Fibroblast of lung (primary cell): ENCODE measurements at regions not wholly inside any gene's neighbourhood (a gene's known extent, or its start where the extent isn't known, plus 50 kb on each side); places are given as distances from the start of the nearest gene placed in this dataset.

Experiments used
- DNase-seq, 2 donors: peaks; one replicate each; pipeline versions ENCODE4 v3.0.0 to v3.0.0-alpha.2; 2010; ENCODE audit warnings: low read depth in 2 of 2
- H2AFZ ChIP-seq: 2 replicates; pipeline ENCODE4 v1.5.1; 2012; ENCODE audit warnings: low read length, control low read depth, inconsistent platforms
- H3K27ac ChIP-seq: 2 replicates; pipeline ENCODE4 v1.5.1; 2011; ENCODE audit warnings: low read length, control low read depth; ENCODE audit not compliant: insufficient read depth
- H3K27me3 ChIP-seq: 2 replicates; pipeline ENCODE4 v1.5.1; 2011; ENCODE audit warnings: mild to moderate bottlenecking, low read length; ENCODE audit not compliant: control insufficient read depth, insufficient read depth
- H3K36me3 ChIP-seq: 2 replicates; pipeline ENCODE4 v1.5.1; 2011; ENCODE audit warnings: low read length; ENCODE audit not compliant: control insufficient read depth, insufficient read depth
- H3K4me1 ChIP-seq: 2 replicates; pipeline ENCODE4 v1.5.1; 2011; ENCODE audit warnings: low read length; ENCODE audit not compliant: control insufficient read depth, insufficient read depth; ENCODE audit errors: extremely low read depth
- H3K4me2 ChIP-seq: 2 replicates; pipeline ENCODE4 v1.5.1; 2011; ENCODE audit warnings: low read length, control low read depth; ENCODE audit not compliant: insufficient read depth; ENCODE audit errors: extremely low read depth
- H3K4me3 ChIP-seq, 4 experiments: fragments of 200-600 bp in 1 of 4; sonication (generic) in 1 of 4; replicated peaks in 1 of 4; 2 replicates each; pipeline ENCODE4 v1.5.1; 2011 to 2016; ENCODE audit warnings: low read length in 4 of 4, low read depth in 3 of 4, mild to moderate bottlenecking in 3 of 4, control low read depth in 2 of 4, inconsistent platforms in 1 of 4, mixed read lengths in 1 of 4; ENCODE audit not compliant: insufficient read depth in 1 of 4; ENCODE audit errors: control extremely low read depth in 1 of 4
- H3K79me2 ChIP-seq: 2 replicates; pipeline ENCODE4 v1.5.1; 2012; ENCODE audit warnings: mild to moderate bottlenecking, low read length, inconsistent platforms; ENCODE audit not compliant: control insufficient read depth, insufficient read depth
- H3K9ac ChIP-seq: 2 replicates; pipeline ENCODE4 v1.5.1; 2011; ENCODE audit warnings: mild to moderate bottlenecking, low read length, control low read depth; ENCODE audit not compliant: insufficient read depth
- H3K9me3 ChIP-seq: 2 replicates; pipeline ENCODE4 v1.5.1; 2012; ENCODE audit warnings: low read depth, low read length; ENCODE audit not compliant: control insufficient read depth, insufficient read depth
- H4K20me1 ChIP-seq: 2 replicates; pipeline ENCODE4 v1.5.1; 2011; ENCODE audit warnings: low read length; ENCODE audit not compliant: control insufficient read depth, insufficient read depth; ENCODE audit errors: extremely low read depth
- CTCF ChIP-seq, 2 donors: IDR thresholded peaks in 1 of 2; conservative IDR thresholded peaks in 1 of 2; 1 replicate in 1 of 2; 2 replicates in 1 of 2; pipeline ENCODE4 v1.5.1; 2011 to 2012; ENCODE audit warnings: low read length in 2 of 2, control low read depth in 1 of 2, inconsistent platforms in 1 of 2, low read depth in 1 of 2, mild to moderate bottlenecking in 1 of 2
- EZH2 ChIP-seq: IDR thresholded peaks from 2 replicates; pipeline ENCODE4 v1.5.1; 2012; ENCODE audit warnings: low read length, control low read depth, mild to moderate bottlenecking; ENCODE audit errors: missing control alignments

DNA sequence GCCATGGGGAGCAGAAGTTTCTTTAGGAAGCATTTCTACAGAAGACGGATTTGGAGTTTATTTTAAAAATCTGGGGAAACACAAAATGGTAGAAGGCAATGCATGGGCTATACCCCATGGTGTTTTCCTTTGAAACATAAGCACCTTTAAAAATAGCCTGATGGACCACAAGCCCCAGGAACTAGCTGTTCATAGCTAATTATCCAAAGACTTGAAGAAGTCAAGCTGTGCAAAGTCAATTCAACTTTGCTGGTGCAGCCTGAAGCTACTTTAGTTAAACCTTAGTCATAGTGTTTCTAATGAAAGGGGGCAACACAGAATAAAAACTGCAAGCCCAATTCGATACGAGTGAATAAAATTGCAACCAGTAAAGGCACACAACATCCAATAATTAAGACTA is 732.5 kb downstream of the GALC start:
- H3K4me1 ChIP-seq, result no peaks in the 10 kb centered on the region
- no peak overlapping the region for H3K9ac ChIP-seq
- H3K4me2 ChIP-seq, result no peak overlapping the region
- H2AFZ ChIP-seq, result no peak overlapping the region
- no peak for DNase-seq
- H3K4me3 ChIP-seq, result no peak overlapping the region
- TF ChIP-seq EZH2, result no peak
- TF ChIP-seq CTCF (conservative IDR thresholded peaks at IDR 0.05 in 1 of 2, IDR thresholded peaks at IDR 0.05 in 1 of 2; ENCODE audit: low read depth in 1 of 2, low read length in 2 of 2), result no peak
- H3K27ac ChIP-seq, result no peak overlapping the region
- no peaks in the 10 kb centered on the region for H3K9me3 ChIP-seq
- H3K36me3 ChIP-seq, result no peaks in the 10 kb centered on the region
- no peaks in the 10 kb centered on the region for H3K79me2 ChIP-seq
- H4K20me1 ChIP-seq, result no peaks in the 10 kb centered on the region
- no peaks in the 10 kb centered on the region for H3K27me3 ChIP-seq

DNA sequence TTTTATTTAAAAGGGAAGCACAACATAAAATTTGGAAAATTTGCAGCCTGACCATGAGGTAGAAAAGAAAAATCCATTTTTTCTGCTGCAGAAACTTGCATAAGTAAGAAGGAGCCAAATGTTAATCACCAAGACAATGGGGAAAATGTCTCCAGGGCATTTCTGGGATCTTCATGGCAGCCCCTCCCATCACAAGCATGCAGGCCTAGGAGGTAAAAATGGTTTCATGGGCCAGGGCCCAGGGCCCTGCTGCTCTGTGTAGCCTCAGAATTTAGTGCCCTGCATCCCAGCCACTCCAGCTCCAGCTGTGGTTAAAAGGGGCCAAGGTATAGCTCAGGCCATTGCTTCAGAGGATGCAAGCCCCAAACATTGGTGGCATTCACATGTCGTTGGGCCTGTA is 735.6 kb downstream of the GALC start:
- no peak overlapping the region for H3K4me3 ChIP-seq
- H3K79me2 ChIP-seq, result no peaks in the 10 kb centered on the region

GRCh38 chr14:87255058-87255457 is 737.9 kb downstream of the GALC start:
- H3K79me2 ChIP-seq, result no peaks in the 10 kb centered on the region
- no peaks in the 10 kb centered on the region for H3K27me3 ChIP-seq
- TF ChIP-seq CTCF (conservative IDR thresholded peaks at IDR 0.05 in 1 of 2, IDR thresholded peaks at IDR 0.05 in 1 of 2; ENCODE audit: low read depth in 1 of 2, low read length in 2 of 2) (no peak), EZH2 (no peak)
- H3K9ac ChIP-seq, result no peak overlapping the region
- H3K36me3 ChIP-seq, result no peaks in the 10 kb centered on the region
- H3K4me2 ChIP-seq, result no peak overlapping the region
- H3K4me3 ChIP-seq, result no peak overlapping the region
- no peaks in the 10 kb centered on the region for H3K9me3 ChIP-seq
- H3K4me1 ChIP-seq, result no peaks in the 10 kb centered on the region
- H4K20me1 ChIP-seq, result no peaks in the 10 kb centered on the region
- H3K27ac ChIP-seq, result no peak overlapping the region
- DNase-seq, result no peak
- H2AFZ ChIP-seq, result no peak overlapping the region

More for the DNA sequence above, 735.6 kb downstream of the GALC start:
- DNase-seq, result no peak
- Histone ChIP-seq H3K9ac (no peak overlapping the region), H2AFZ (no peak overlapping the region), H3K9me3 (no peaks in the 10 kb centered on the region), H3K4me2 (no peak overlapping the region), H3K27ac (no peak overlapping the region), H4K20me1 (no peaks in the 10 kb centered on the region), H3K36me3 (no peaks in the 10 kb centered on the region), H3K27me3 (no peaks in the 10 kb centered on the region), H3K4me1 (no peaks in the 10 kb centered on the region)
- TF ChIP-seq EZH2, result no peak
